H9 (cell line): ENCODE measurements at regions not wholly inside any gene's neighbourhood (a gene's known extent, or its start where the extent isn't known, plus 50 kb on each side); places are given as distances from the start of the nearest gene placed in this dataset.

Experiments
- DNase-seq: peaks from one replicate; pipeline ENCODE4 v3.0.0-alpha.2; 2017
- H2AFZ ChIP-seq: one replicate; pipeline ENCODE4 v1.6.1; 2013; ENCODE audit warnings: mild to moderate bottlenecking, low read length, control low read depth, moderate library complexity
- H2AK5ac ChIP-seq: 2 replicates; pipeline ENCODE4 v1.6.1; 2013; ENCODE audit warnings: low read length, control low read depth, mixed read lengths; ENCODE audit not compliant: insufficient read length
- H2BK120ac ChIP-seq: one replicate; pipeline ENCODE4 v1.6.1; 2013; ENCODE audit warnings: low read depth, mild to moderate bottlenecking, low read length, control low read depth, inconsistent platforms; ENCODE audit not compliant: poor library complexity, severe bottlenecking
- H2BK12ac ChIP-seq: 2 replicates; pipeline ENCODE4 v1.6.1; 2013; ENCODE audit warnings: low read length, control low read depth, mixed read lengths, low read depth; ENCODE audit not compliant: insufficient read length
- H2BK15ac ChIP-seq: 2 replicates; pipeline ENCODE4 v1.6.1; 2013; ENCODE audit warnings: low read depth, low read length, control low read depth
- H2BK20ac ChIP-seq: one replicate; pipeline ENCODE4 v1.6.1; 2013; ENCODE audit warnings: low read depth, mild to moderate bottlenecking, low read length, control low read depth, inconsistent platforms; ENCODE audit not compliant: poor library complexity, severe bottlenecking
- H2BK5ac ChIP-seq: 2 replicates; pipeline ENCODE4 v1.6.1; 2013; ENCODE audit warnings: low read length, control low read depth, mixed read lengths; ENCODE audit not compliant: insufficient read length
- H3K14ac ChIP-seq: 2 replicates; pipeline ENCODE4 v1.6.1; 2013; ENCODE audit warnings: low read length, control low read depth; ENCODE audit not compliant: insufficient read depth
- H3K18ac ChIP-seq: 2 replicates; pipeline ENCODE4 v1.6.1; 2013; ENCODE audit warnings: low read depth, mild to moderate bottlenecking, mixed read lengths, low read length, control low read depth; ENCODE audit not compliant: insufficient read length
- H3K23ac ChIP-seq: 2 replicates; pipeline ENCODE4 v1.6.1; 2013; ENCODE audit warnings: low read length, control low read depth, mixed read lengths, low read depth; ENCODE audit not compliant: insufficient read length
- H3K23me2 ChIP-seq: 2 replicates; pipeline ENCODE4 v1.6.1; 2013; ENCODE audit warnings: low read depth, mild to moderate bottlenecking, mixed read lengths, low read length, control low read depth; ENCODE audit not compliant: insufficient read length, poor library complexity, severe bottlenecking
- H3K27ac ChIP-seq: 2 replicates; pipeline ENCODE4 v1.5.1; 2013; ENCODE audit warnings: low read length, control low read depth, mixed read lengths, low read depth; ENCODE audit not compliant: insufficient read length
- H3K27me3 ChIP-seq: 2 replicates; pipeline ENCODE4 v1.6.1; 2013; ENCODE audit warnings: low read length, control low read depth, inconsistent platforms; ENCODE audit not compliant: insufficient read depth
- H3K4ac ChIP-seq: 2 replicates; pipeline ENCODE4 v1.6.1; 2013; ENCODE audit warnings: low read depth, mild to moderate bottlenecking, control low read depth, inconsistent platforms, low read length, moderate library complexity
- H3K4me1 ChIP-seq: 2 replicates; pipeline ENCODE4 v1.6.1; 2013; ENCODE audit warnings: low read length, control low read depth, inconsistent platforms; ENCODE audit not compliant: insufficient read depth
- H3K4me2 ChIP-seq: 2 replicates; pipeline ENCODE4 v1.6.1; 2013; ENCODE audit warnings: low read length, control low read depth, mixed read lengths; ENCODE audit not compliant: insufficient read length, insufficient read depth
- H3K56ac ChIP-seq: 2 replicates; pipeline ENCODE4 v1.6.1; 2013; ENCODE audit warnings: low read depth, mild to moderate bottlenecking, mixed read lengths, low read length, control low read depth; ENCODE audit not compliant: insufficient read length
- H3K79me1 ChIP-seq: 2 replicates; pipeline ENCODE4 v1.6.1; 2013; ENCODE audit warnings: low read depth, mild to moderate bottlenecking, moderate library complexity, low read length, control low read depth, inconsistent platforms; ENCODE audit not compliant: insufficient read depth, poor library complexity, severe bottlenecking
- H3K79me2 ChIP-seq: 2 replicates; pipeline ENCODE4 v1.6.1; 2013; ENCODE audit warnings: low read length, control low read depth, inconsistent platforms; ENCODE audit not compliant: insufficient read depth
- H3K9ac ChIP-seq: 2 replicates; pipeline ENCODE4 v1.6.1; 2013; ENCODE audit warnings: low read length, control low read depth, mixed read lengths; ENCODE audit not compliant: insufficient read length; ENCODE audit errors: extremely low read depth
- H3K9me3 ChIP-seq: one replicate; pipeline ENCODE4 v1.6.1; 2013; ENCODE audit warnings: low read depth, low read length, inconsistent platforms; ENCODE audit not compliant: control insufficient read depth
- H3T11ph ChIP-seq: one replicate; pipeline ENCODE4 v1.6.1; 2013; ENCODE audit warnings: mild to moderate bottlenecking, low read length, control low read depth, inconsistent platforms
- H4K20me1 ChIP-seq: one replicate; pipeline ENCODE4 v1.6.1; 2013; ENCODE audit not compliant: control insufficient read depth, insufficient read length, insufficient read depth
- H4K5ac ChIP-seq: 2 replicates; pipeline ENCODE4 v1.6.1; 2013; ENCODE audit warnings: low read depth, mild to moderate bottlenecking, mixed read lengths, low read length, control low read depth; ENCODE audit not compliant: insufficient read length
- H4K8ac ChIP-seq: replicated peaks from 2 replicates; pipeline ENCODE4 v1.6.1; 2013; ENCODE audit warnings: low read length, control low read depth, mixed read lengths, low read depth; ENCODE audit not compliant: insufficient read length
- H4K91ac ChIP-seq: 2 replicates; pipeline ENCODE4 v1.6.1; 2013; ENCODE audit warnings: low read depth, mild to moderate bottlenecking, moderate library complexity, mixed read lengths, low read length, control low read depth; ENCODE audit not compliant: insufficient read length
- H3K27ac Mint-ChIP-seq, 3 experiments: 2 replicates in 2 of 3; 3 replicates in 1 of 3; pipeline ENCODE4 v1.8.0; 2020 to 2021; ENCODE audit warnings: mixed read lengths in 3 of 3, mild to moderate bottlenecking in 1 of 3, moderate library complexity in 1 of 3
- H3K27me3 Mint-ChIP-seq: 2 replicates; pipeline ENCODE4 v1.8.0; 2021; ENCODE audit warnings: low read depth, mild to moderate bottlenecking, moderate library complexity, mixed read lengths
- H3K36me3 Mint-ChIP-seq, 3 experiments: 2 replicates in 2 of 3; 3 replicates in 1 of 3; pipeline ENCODE4 v1.8.0; 2020 to 2021; ENCODE audit warnings: low read depth in 3 of 3, mixed read lengths in 3 of 3; ENCODE audit not compliant: insufficient read depth in 1 of 3
- H3K4me1 Mint-ChIP-seq, 2 experiments: 2 replicates each; pipeline ENCODE4 v1.8.0; 2020; ENCODE audit warnings: mixed read lengths in 2 of 2
- H3K4me3 Mint-ChIP-seq, 2 experiments: 2 replicates in 1 of 2; 3 replicates in 1 of 2; pipeline ENCODE4 v1.8.0; 2020 to 2021; ENCODE audit warnings: mild to moderate bottlenecking in 2 of 2, mixed read lengths in 2 of 2, moderate library complexity in 1 of 2
- H3K9me3 Mint-ChIP-seq, 2 experiments: 2 replicates in 1 of 2; 3 replicates in 1 of 2; pipeline ENCODE4 v1.8.0; 2020; ENCODE audit warnings: mild to moderate bottlenecking in 2 of 2, mixed read lengths in 2 of 2, moderate library complexity in 1 of 2
- CTCF ChIP-seq: fragments of 200-600 bp; sonication (generic); conservative IDR thresholded peaks from 3 replicates; pipeline ENCODE4 v1.8.0; 2021; ENCODE audit warnings: antibody characterized with exemption, mild to moderate bottlenecking
- WGBS: extraction: QIAGEN DNeasy Blood & Tissue Kit; methylation state at CpG from one replicate; pipeline ENCODE4 v1.1.7; 2013; ENCODE audit warnings: missing lambda C conversion rate, low lambda C conversion rate, mixed read lengths; ENCODE audit not compliant: insufficient read length; ENCODE audit errors: extremely low coverage; 5-methylcytosine and 5-hydroxymethylcytosine counted together

- Mint-ChIP-seq H3K9me3 (no peaks in the 10 kb centered on the region), H3K4me1 (peaks cover 3 to 4% of the 10 kb centered on the region in 2 experiments; a peak in 2 of 4 replicates), H3K27ac (no peak overlapping the region), H3K36me3 (no peaks in the 10 kb centered on the region), H3K4me3 (no peak overlapping the region), H3K27me3 (no peaks in the 10 kb centered on the region)
- H2AFZ ChIP-seq, result no peak overlapping the region
- no peaks in the 10 kb centered on the region for H3K23me2 ChIP-seq
- no peak for DNase-seq
- no peak overlapping the region for H3K14ac ChIP-seq
- H3K4me1 ChIP-seq, result no peaks in the 10 kb centered on the region
- no peak overlapping the region for H3K23ac ChIP-seq
- H2BK20ac ChIP-seq, result no peak overlapping the region
- no peak overlapping the region for H3K4ac ChIP-seq
- H3K27ac ChIP-seq, result no peak overlapping the region
- no peak overlapping the region for H4K5ac ChIP-seq
- no peaks in the 10 kb centered on the region for H3K27me3 ChIP-seq
- H2BK15ac ChIP-seq, result no peak overlapping the region
- no peak overlapping the region for H2BK5ac ChIP-seq
- no peaks in the 10 kb centered on the region for H4K20me1 ChIP-seq
- H4K8ac ChIP-seq, result no peak overlapping the region
- H4K91ac ChIP-seq, result no peak overlapping the region
- H3K9ac ChIP-seq, result no peak overlapping the region
- H3K18ac ChIP-seq, result no peak overlapping the region
- H2BK120ac ChIP-seq, result no peak overlapping the region
- no peak overlapping the region for H3K4me2 ChIP-seq
- no peak for TF ChIP-seq CTCF
- H3K9me3 ChIP-seq, result no peaks in the 10 kb centered on the region
- no CpG with 5 or more reads among the region's 3 CpGs for WGBS
- H3K56ac ChIP-seq, result no peak overlapping the region
- no peak overlapping the region for H3T11ph ChIP-seq
- no peaks in the 10 kb centered on the region for H3K79me1 ChIP-seq
- no peak overlapping the region for H2BK12ac ChIP-seq
- no peak overlapping the region for H2AK5ac ChIP-seq
- H3K79me2 ChIP-seq, result no peaks in the 10 kb centered on the region
Observed at GRCh38 chr11:123325533-123325932, 104.5 kb upstream of the GRAMD1B start.
